GM19328 (cell line): ENCODE measurements at regions not wholly inside any gene's neighbourhood (a gene's known extent, or its start where the extent isn't known, plus 50 kb on each side); places are given as distances from the start of the nearest gene placed in this dataset.
A peak's percentile ranks its signal among the peaks of the same experiment; 100 is the strongest.
"Not testable (repeated sequence)": the region's sequence is repeated elsewhere in the genome, so short reads cannot be mapped to it uniquely, and the experiment has no call there.

Experiments used
- ATAC-seq: cut with Tn5 transposase; IDR thresholded peaks from one replicate; pipeline ENCODE4 v1.9.1; 2021; ENCODE audit warnings: mild to moderate bottlenecking, moderate library complexity; ENCODE audit not compliant: unreplicated experiment

GRCh38 chr3:23701716-23702597 lies 103.8 kb upstream of the UBE2E1 start:
- no peak for ATAC-seq

- no peak for ATAC-seq
Observed at GRCh38 chr3:23704298-23704697, 101.5 kb upstream of the UBE2E1 start.

- no peak for ATAC-seq
Observed at GRCh38 chr3:23706111-23706510, 99.6 kb upstream of the UBE2E1 start.

- ATAC-seq = no peak
Observed at GRCh38 chr3:23709987-23710386, 95.8 kb upstream of the UBE2E1 start.

- no peak for ATAC-seq
Observed at GRCh38 chr3:23710555-23710954, 95.2 kb upstream of the UBE2E1 start.

GRCh38 chr3:23711916-23712494 lies 93.8 kb upstream of the UBE2E1 start:
- ATAC-seq = peak; percentile 57

GRCh38 chr3:23712656-23713559 lies 92.8 kb upstream of the UBE2E1 start:
- no peak for ATAC-seq

GRCh38 chr3:23713641-23714040 lies 92.1 kb upstream of the UBE2E1 start:
- no peak for ATAC-seq

GRCh38 chr3:23720059-23720458 lies 85.7 kb upstream of the UBE2E1 start:
- ATAC-seq = no peak

GRCh38 chr3:23720885-23721284 lies 84.9 kb upstream of the UBE2E1 start:
- ATAC-seq = no peak

GRCh38 chr3:23723141-23723540 lies 82.6 kb upstream of the UBE2E1 start:
- ATAC-seq = no peak

GRCh38 chr3:23723930-23724329 lies 81.8 kb upstream of the UBE2E1 start:
- ATAC-seq = no peak

GRCh38 chr3:23726811-23727548 lies 78.8 kb upstream of the UBE2E1 start:
- ATAC-seq = no peak

GRCh38 chr3:23728601-23729117 lies 77.1 kb upstream of the UBE2E1 start:
- ATAC-seq = no peak

GRCh38 chr3:23729362-23729761 lies 76.4 kb upstream of the UBE2E1 start:
- ATAC-seq = not testable (repeated sequence)

GRCh38 chr3:23734481-23734880 lies 71.3 kb upstream of the UBE2E1 start:
- ATAC-seq = no peak

- ATAC-seq = no peak
Observed at GRCh38 chr3:23735062-23735461, 70.7 kb upstream of the UBE2E1 start.

GRCh38 chr3:23735535-23736326 lies 70.0 kb upstream of the UBE2E1 start:
- no peak for ATAC-seq

GRCh38 chr3:23738944-23739343 lies 66.8 kb upstream of the UBE2E1 start:
- no peak for ATAC-seq

- ATAC-seq = no peak
Observed at GRCh38 chr3:23739536-23739935, 66.2 kb upstream of the UBE2E1 start.
